Endodermal cell (in vitro differentiated cells): ENCODE measurements at regions not wholly inside any gene's neighbourhood (a gene's known extent, or its start where the extent isn't known, plus 50 kb on each side); places are given as distances from the start of the nearest gene placed in this dataset.
"Not testable (repeated sequence)": the region's sequence is repeated elsewhere in the genome, so short reads cannot be mapped to it uniquely, and the experiment has no call there.

ENCODE experiments used
- DNase-seq: peaks from one replicate; pipeline ENCODE4 v3.0.0-alpha.2; 2017
- H3K27ac ChIP-seq: 2 replicates; pipeline ENCODE4 v1.5.1; 2013; ENCODE audit warnings: mild to moderate bottlenecking, low read depth, low read length, moderate library complexity
- H3K27me3 ChIP-seq: 2 replicates; pipeline ENCODE4 v1.6.1; 2013; ENCODE audit warnings: mild to moderate bottlenecking, low read length, moderate library complexity; ENCODE audit not compliant: insufficient read depth, control insufficient read depth, poor library complexity, severe bottlenecking
- H3K36me3 ChIP-seq: 2 replicates; pipeline ENCODE4 v1.7.0; 2013; ENCODE audit warnings: mild to moderate bottlenecking, low read length, moderate library complexity; ENCODE audit not compliant: control insufficient read depth, insufficient read depth
- H3K4me1 ChIP-seq: one replicate; pipeline ENCODE4 v1.7.0; 2013; ENCODE audit warnings: low read length; ENCODE audit not compliant: control insufficient read depth, insufficient read depth
- H3K4me3 ChIP-seq: 2 replicates; pipeline ENCODE4 v1.5.1; 2013; ENCODE audit warnings: mild to moderate bottlenecking, low read length, moderate library complexity
- H3K9ac ChIP-seq: 2 replicates; pipeline ENCODE4 v1.6.1; 2013; ENCODE audit warnings: mild to moderate bottlenecking, low read length, moderate library complexity; ENCODE audit not compliant: poor library complexity, severe bottlenecking; ENCODE audit errors: extremely low read depth
- H3K9me3 ChIP-seq: 2 replicates; pipeline ENCODE4 v1.6.1; 2013; ENCODE audit warnings: mild to moderate bottlenecking, low read length, moderate library complexity; ENCODE audit not compliant: control insufficient read depth
- H3K27ac Mint-ChIP-seq: 2 replicates; pipeline ENCODE4 v1.8.0; 2020; ENCODE audit warnings: mixed read lengths
- H3K27me3 Mint-ChIP-seq: 2 replicates; pipeline ENCODE4 v1.8.0; 2021; ENCODE audit warnings: mild to moderate bottlenecking, mixed read lengths; ENCODE audit not compliant: insufficient read depth
- H3K36me3 Mint-ChIP-seq: 2 replicates; pipeline ENCODE4 v1.8.0; 2020; ENCODE audit warnings: low read depth, mixed read lengths
- H3K4me1 Mint-ChIP-seq: 2 replicates; pipeline ENCODE4 v1.8.0; 2020; ENCODE audit warnings: mixed read lengths
- H3K4me3 Mint-ChIP-seq: 2 replicates; pipeline ENCODE4 v1.8.0; 2020; ENCODE audit warnings: mild to moderate bottlenecking, moderate library complexity, mixed read lengths
- H3K9me3 Mint-ChIP-seq: 2 replicates; pipeline ENCODE4 v1.8.0; 2020; ENCODE audit warnings: mild to moderate bottlenecking, mixed read lengths
- CTCF ChIP-seq: fragments of 200-600 bp; sonication (generic); conservative IDR thresholded peaks from 2 replicates; pipeline ENCODE4 v1.5.0; 2021; ENCODE audit warnings: antibody characterized with exemption, mild to moderate bottlenecking
- WGBS, 2 experiments: methylation state at CpG; one replicate each; pipeline versions ENCODE4 v1.1.5 to v1.1.7; 2013; ENCODE audit warnings: missing lambda C conversion rate in 2 of 2, mixed read lengths in 1 of 2; ENCODE audit not compliant: insufficient coverage in 1 of 2, insufficient read length in 1 of 2; 5-methylcytosine and 5-hydroxymethylcytosine counted together

GRCh38 chr4:34502086-34502485, 1742.2 kb downstream of the ARAP2 start:
- H3K4me1 Mint-ChIP-seq, result no peaks in the 10 kb centered on the region
- H3K36me3 ChIP-seq, result no peaks in the 10 kb centered on the region
- no peaks in the 10 kb centered on the region for H3K4me1 ChIP-seq
- no peak overlapping the region for H3K4me3 Mint-ChIP-seq
- no peak overlapping the region for H3K4me3 ChIP-seq
- no peak for DNase-seq
- H3K36me3 Mint-ChIP-seq, result peaks cover 12% of the 10 kb centered on the region
- no peak for TF ChIP-seq CTCF
- no peak overlapping the region for H3K9ac ChIP-seq
- peaks cover 31% of the 10 kb centered on the region for H3K9me3 Mint-ChIP-seq
- H3K27ac ChIP-seq, result no peak overlapping the region
- 100% methylated on average over 1 of the region's 2 CpGs; no CpG with 5 or more reads in 1 of the 2 experiments for WGBS, 2 experiments
- peaks cover 41% of the 10 kb centered on the region for H3K9me3 ChIP-seq
- no peaks in the 10 kb centered on the region for H3K27me3 ChIP-seq
- no peak overlapping the region for H3K27ac Mint-ChIP-seq
- no peaks in the 10 kb centered on the region for H3K27me3 Mint-ChIP-seq

GRCh38 chr4:34504731-34505130, 1739.6 kb downstream of the ARAP2 start:
- H3K36me3 ChIP-seq, H3K27ac ChIP-seq, H3K27ac Mint-ChIP-seq, H3K9ac ChIP-seq, DNase-seq, H3K4me1 Mint-ChIP-seq, H3K4me1 ChIP-seq, H3K27me3 ChIP-seq, H3K27me3 Mint-ChIP-seq, H3K4me3 Mint-ChIP-seq: not testable (repeated sequence)
- peaks cover 53% of the 10 kb centered on the region for H3K9me3 Mint-ChIP-seq
- H3K9me3 ChIP-seq, result peaks cover 68% of the 10 kb centered on the region
- H3K36me3 Mint-ChIP-seq, result peaks cover 25% of the 10 kb centered on the region
- 76 to 100% methylated on average over 1 to 2 of the region's 2 CpGs for WGBS, 2 experiments
- peak overlapping the region; percentile 1 for H3K4me3 ChIP-seq

- not testable (repeated sequence) for H3K4me3 ChIP-seq, H3K4me3 Mint-ChIP-seq, H3K27ac ChIP-seq, H3K27me3 Mint-ChIP-seq, H3K4me1 Mint-ChIP-seq, H3K36me3 ChIP-seq, H3K27ac Mint-ChIP-seq, H3K4me1 ChIP-seq, H3K27me3 ChIP-seq, DNase-seq, H3K9ac ChIP-seq
- 96 to 97% methylated on average over 7 to 26 of the region's 26 CpGs for WGBS, 2 experiments
- Mint-ChIP-seq H3K9me3 (peaks cover 66% of the 10 kb centered on the region), H3K36me3 (peaks cover 35% of the 10 kb centered on the region)
- peaks cover 82% of the 10 kb centered on the region for H3K9me3 ChIP-seq
These were observed 1737.7 kb downstream of the ARAP2 start for GRCh38 chr4:34506511-34507092.

GRCh38 chr4:34512616-34513015, 1731.7 kb downstream of the ARAP2 start:
- Mint-ChIP-seq H3K9me3 (peaks cover 54% of the 10 kb centered on the region), H3K36me3 (peaks cover 42% of the 10 kb centered on the region), H3K27me3 (no peaks in the 10 kb centered on the region), H3K27ac (peak overlapping the region; percentile 62), H3K4me1 (peaks cover 20% of the 10 kb centered on the region), H3K4me3 (no peak overlapping the region)
- DNase-seq, result no peak
- Histone ChIP-seq H3K4me3 (peak overlapping the region; percentile 56), H3K27ac (no peak overlapping the region), H3K4me1 (peaks cover 6% of the 10 kb centered on the region), H3K9me3 (peaks cover 58% of the 10 kb centered on the region), H3K9ac (no peak overlapping the region), H3K27me3 (no peaks in the 10 kb centered on the region), H3K36me3 (peaks cover 6% of the 10 kb centered on the region)
- no peak for TF ChIP-seq CTCF
